Right cardiac atrium (tissue), 5 donors: ENCODE measurements at regions not wholly inside any gene's neighbourhood (a gene's known extent, or its start where the extent isn't known, plus 50 kb on each side); places are given as distances from the start of the nearest gene placed in this dataset.

Experiments used
- ATAC-seq, 2 donors: fragments of 200-7000 bp; cut with Tn5 transposase; one replicate each; pipeline versions ENCODE4 v1.8.0 to v1.9.1; 2020; ENCODE audit warnings: moderate library complexity in 2 of 2, mild to moderate bottlenecking in 1 of 2
- DNase-seq, 3 donors: peaks; one replicate each; pipeline ENCODE4 v3.0.0-alpha.2; 2020
- H3K27ac ChIP-seq: one replicate; pipeline ENCODE4 v1.5.1; 2013; ENCODE audit warnings: mild to moderate bottlenecking, low read length, control low read depth, moderate library complexity
- H3K27me3 ChIP-seq: one replicate; pipeline ENCODE4 v1.6.1; 2013; ENCODE audit not compliant: control insufficient read depth, insufficient read depth
- H3K4me1 ChIP-seq: one replicate; pipeline ENCODE4 v1.6.1; 2013; ENCODE audit warnings: low read length; ENCODE audit not compliant: control insufficient read depth, insufficient read depth
- H3K4me3 ChIP-seq: one replicate; pipeline ENCODE4 v1.5.1; 2013; ENCODE audit warnings: low read length, control low read depth
- H3K9me3 ChIP-seq: one replicate; pipeline ENCODE4 v1.6.1; 2013; ENCODE audit warnings: low read length; ENCODE audit not compliant: control insufficient read depth
- WGBS: extraction: QIAGEN DNeasy Blood & Tissue Kit; methylation state at CpG from one replicate; pipeline ENCODE4 v1.1.7; 2013; 5-methylcytosine and 5-hydroxymethylcytosine counted together
- intact Hi-C, 4 donors: fragments of 100-400 bp; cut with DNase I; formaldehyde crosslinking; loops; one replicate each; pipeline versions ENCODE4 v1.11.0 to v1.14.0; 2022 to 2023
- donor health status: healthy with polysubstance abuse.
- donor health status: DM: no; HTN: yes; CAD: no.
- donor health status: DM: no; HTN: no; CAD: no.
- donor health status: DM: no; HTN: yes; CAD: no; lungs with severe emphysema.
- donor health status: DM: yes; HTN: yes; CAD: no.

GRCh38 chr5:27524515-27524914 lies 486.1 kb upstream of the CDH9 start:
- ATAC-seq (no peak), DNase-seq (no peak)
- no peaks in the 10 kb centered on the region for H3K4me1 ChIP-seq
- H3K4me3 ChIP-seq, result no peak overlapping the region
- no peak overlapping the region for H3K27ac ChIP-seq
- intact Hi-C loops, result no loop called here
- no peaks in the 10 kb centered on the region for H3K27me3 ChIP-seq
- H3K9me3 ChIP-seq, result no peaks in the 10 kb centered on the region

DNA sequence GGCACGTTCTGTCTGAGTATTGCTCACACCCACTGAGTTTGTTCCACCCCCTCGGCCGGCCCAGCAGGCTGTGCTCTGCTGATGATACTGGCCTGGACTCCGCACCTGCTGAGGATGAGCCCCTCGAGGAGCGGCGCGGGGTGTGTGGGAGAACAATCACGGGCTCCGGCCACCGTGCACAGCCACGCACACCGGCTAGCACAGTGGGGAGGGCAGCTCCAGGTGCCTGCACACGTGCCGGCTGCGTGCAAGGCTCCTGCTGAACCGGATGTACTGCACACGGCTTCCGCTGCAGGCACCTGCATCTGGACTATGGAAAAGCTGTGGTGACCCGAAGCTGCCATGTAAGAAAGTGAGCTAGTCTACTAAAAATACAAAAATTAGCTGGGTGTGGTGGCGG lies 485.2 kb upstream of the CDH9 start:
- intact Hi-C loops, result no loop called here
- ATAC-seq (no peak), DNase-seq (peak in 1 of 3 donors; percentile 29)
- H3K9me3 ChIP-seq, result peaks cover 3% of the 10 kb centered on the region
- no peak overlapping the region for H3K27ac ChIP-seq
- H3K4me3 ChIP-seq, result no peak overlapping the region
- WGBS, result 89% methylated on average over 21 of the region's 21 CpGs
- no peaks in the 10 kb centered on the region for H3K27me3 ChIP-seq
- no peaks in the 10 kb centered on the region for H3K4me1 ChIP-seq

GRCh38 chr5:27516437-27516836 lies 478.1 kb upstream of the CDH9 start:
- Histone ChIP-seq H3K9me3 (peaks cover 8% of the 10 kb centered on the region), H3K4me1 (no peaks in the 10 kb centered on the region), H3K27me3 (no peaks in the 10 kb centered on the region), H3K27ac (no peak overlapping the region), H3K4me3 (no peak overlapping the region)
- no peak for ATAC-seq
- 77% methylated on average over 2 of the region's 2 CpGs for WGBS
- no peak for DNase-seq
- intact Hi-C loops, result no loop called here

DNA sequence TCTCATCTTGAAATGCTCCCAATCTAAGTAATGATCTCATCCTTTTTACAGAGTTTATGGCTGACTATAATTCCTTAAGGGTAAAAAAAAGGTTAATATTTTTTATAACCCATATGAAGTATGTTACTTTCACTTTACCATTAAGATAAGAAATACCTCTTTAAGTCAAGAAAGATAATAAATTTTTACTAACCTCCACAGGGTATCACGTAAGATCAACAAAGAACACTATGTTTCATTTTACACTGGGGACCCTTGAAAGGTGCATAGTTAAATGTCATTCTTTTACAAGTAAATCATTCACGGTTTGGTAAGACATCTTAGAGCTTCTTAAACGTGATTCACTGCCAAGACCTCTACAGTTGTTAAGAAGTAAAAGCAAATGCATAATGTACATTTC lies 472.7 kb upstream of the CDH9 start:
- Histone ChIP-seq H3K27ac (no peak overlapping the region), H3K27me3 (no peaks in the 10 kb centered on the region), H3K9me3 (peaks cover 5% of the 10 kb centered on the region), H3K4me3 (no peak overlapping the region), H3K4me1 (no peaks in the 10 kb centered on the region)
- ATAC-seq (no peak), DNase-seq (no peak)
- WGBS, result 48% methylated on average over 3 of the region's 3 CpGs
- intact Hi-C loops, result no loop called here

DNA sequence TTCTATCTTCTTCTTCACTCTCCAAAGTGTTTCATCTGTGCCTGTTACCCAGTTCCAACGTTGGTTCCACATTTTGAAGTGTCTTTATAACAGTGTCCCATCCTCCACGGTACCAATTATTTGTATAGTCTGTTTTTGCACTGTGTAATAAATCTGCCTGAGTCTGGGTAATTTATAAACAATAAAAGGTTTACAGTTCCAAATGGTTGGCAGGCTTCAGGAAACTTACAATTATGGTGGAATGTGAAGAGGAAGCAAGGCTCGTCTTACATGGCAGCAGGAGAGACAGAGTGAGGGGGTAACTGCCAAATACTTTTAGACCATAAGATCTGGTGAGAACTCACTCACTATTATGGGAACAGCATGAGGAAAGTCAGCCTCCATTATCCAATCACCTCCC lies 465.4 kb upstream of the CDH9 start:
- Histone ChIP-seq H3K27ac (no peak overlapping the region), H3K9me3 (peaks cover under 1% of the 10 kb centered on the region), H3K4me1 (no peaks in the 10 kb centered on the region), H3K4me3 (no peak overlapping the region), H3K27me3 (no peaks in the 10 kb centered on the region)
- DNase-seq (no peak), ATAC-seq (no peak)
- 56% methylated on average over 3 of the region's 3 CpGs for WGBS
- intact Hi-C loops, result no loop called here

DNA sequence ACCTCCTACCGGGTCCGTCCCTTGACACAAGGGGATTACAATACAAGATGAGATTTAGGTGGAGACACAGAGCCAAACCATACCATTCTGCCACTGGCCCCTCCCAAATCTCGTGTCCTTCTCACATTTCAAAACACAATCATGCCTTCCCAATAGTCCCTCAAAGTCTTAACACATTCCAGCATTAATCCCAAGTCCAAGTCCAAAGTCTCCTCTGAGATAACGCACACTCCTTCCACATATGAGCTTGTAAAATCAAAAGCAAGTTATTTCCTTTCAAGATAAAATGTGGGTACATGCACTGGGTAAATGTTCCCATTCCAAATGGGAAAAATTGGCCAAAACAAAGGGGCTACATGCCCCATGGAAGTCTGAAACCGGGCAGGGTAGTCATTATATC lies 463.9 kb upstream of the CDH9 start:
- WGBS, result 71% methylated on average over 5 of the region's 5 CpGs
- Histone ChIP-seq H3K27me3 (no peaks in the 10 kb centered on the region), H3K4me1 (no peaks in the 10 kb centered on the region), H3K27ac (no peak overlapping the region), H3K4me3 (no peak overlapping the region), H3K9me3 (no peaks in the 10 kb centered on the region)
- ATAC-seq (no peak), DNase-seq (no peak)
- intact Hi-C loops, result no loop called here

DNA sequence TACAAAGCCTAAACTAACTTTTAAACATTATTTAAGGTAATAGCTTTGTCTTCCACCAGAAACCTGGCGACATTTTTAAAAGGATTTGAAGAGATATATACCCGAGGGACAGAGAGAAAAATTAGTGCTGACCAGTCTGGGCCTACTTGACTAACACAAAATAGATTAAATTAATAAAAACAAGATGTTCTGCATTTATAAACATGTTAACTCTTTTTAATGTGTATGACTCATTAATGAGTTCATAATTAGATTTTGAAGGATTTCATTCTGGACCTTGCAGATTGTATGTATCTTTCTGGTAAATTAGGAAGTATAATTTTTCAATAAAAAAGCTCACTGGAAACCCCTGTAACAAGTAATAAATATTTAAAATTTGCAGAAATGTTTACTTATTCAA lies 459.1 kb upstream of the CDH9 start:
- H3K27ac ChIP-seq, result no peak overlapping the region
- intact Hi-C loops, result no loop called here
- H3K4me3 ChIP-seq, result no peak overlapping the region
- H3K27me3 ChIP-seq, result no peaks in the 10 kb centered on the region
- 72% methylated on average over 2 of the region's 2 CpGs for WGBS
- H3K9me3 ChIP-seq, result no peaks in the 10 kb centered on the region
- no peaks in the 10 kb centered on the region for H3K4me1 ChIP-seq
- ATAC-seq (no peak), DNase-seq (no peak)

- intact Hi-C loops, result no loop called here
These were observed 456.5 kb upstream of the CDH9 start for GRCh38 chr5:27494887-27495286.

DNA sequence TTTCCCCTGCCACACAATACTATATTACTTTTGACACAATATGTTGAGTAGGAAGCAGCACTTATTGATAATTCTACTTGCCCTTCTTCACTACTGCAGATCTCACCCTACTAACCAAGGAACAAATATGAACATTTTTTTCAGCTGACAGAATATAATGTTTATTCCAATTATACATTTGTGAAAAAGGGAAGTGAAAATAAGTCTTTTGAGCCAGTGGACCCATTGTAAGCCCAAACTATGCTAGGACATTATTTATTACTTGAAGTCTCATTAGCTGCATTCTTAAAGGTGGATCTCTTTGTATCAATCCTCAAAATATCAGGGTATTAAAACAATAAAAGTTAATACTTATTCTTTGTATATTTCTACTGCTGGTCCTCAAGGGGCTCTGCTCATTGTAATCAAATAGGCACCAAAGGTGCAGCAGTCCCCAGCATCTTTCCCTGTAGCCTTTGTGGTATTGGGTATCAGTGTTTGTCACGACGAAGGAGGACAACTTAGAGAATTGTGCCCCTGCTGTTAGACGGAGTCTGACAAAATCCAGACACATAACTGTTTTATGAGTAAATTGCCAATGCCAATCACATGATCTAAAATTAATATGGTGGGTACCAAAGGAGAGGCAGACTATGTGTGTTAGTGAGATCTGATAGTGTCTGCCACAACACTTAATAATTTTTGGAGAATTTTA lies 453.5 kb upstream of the CDH9 start:
- no peak for ATAC-seq
- 88% methylated on average over 3 of the region's 3 CpGs for WGBS
- H3K4me1 ChIP-seq, result no peaks in the 10 kb centered on the region

More at GRCh38 chr5:27494887-27495286, 456.5 kb upstream of the CDH9 start:
- no peak for ATAC-seq
- H3K27me3 ChIP-seq, result no peaks in the 10 kb centered on the region
- H3K4me3 ChIP-seq, result no peak overlapping the region
- no peaks in the 10 kb centered on the region for H3K4me1 ChIP-seq
- WGBS, result 84% methylated on average over 2 of the region's 2 CpGs
- H3K27ac ChIP-seq, result no peak overlapping the region
- no peaks in the 10 kb centered on the region for H3K9me3 ChIP-seq
- no peak for DNase-seq

DNA sequence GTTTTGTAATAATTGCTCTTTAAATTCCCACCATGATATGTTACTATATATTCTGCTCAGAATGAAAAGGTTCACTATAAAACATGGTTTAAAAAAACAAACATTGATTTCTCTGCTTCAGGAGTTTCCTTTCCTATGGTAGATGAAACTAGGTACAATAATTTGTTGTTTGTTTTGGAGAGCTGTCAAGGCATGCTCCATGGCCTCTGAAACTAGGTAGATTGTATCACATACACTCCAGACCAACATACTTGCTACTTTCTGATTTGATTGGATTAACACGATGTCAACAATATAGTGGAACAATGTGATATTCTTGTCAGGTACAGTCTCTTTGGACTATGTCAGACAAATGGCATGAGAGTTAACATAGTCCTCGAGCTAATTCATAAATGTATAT lies 452.7 kb upstream of the CDH9 start:
- no peaks in the 10 kb centered on the region for H3K9me3 ChIP-seq
- H3K27me3 ChIP-seq, result no peaks in the 10 kb centered on the region
- no peak overlapping the region for H3K4me3 ChIP-seq
- H3K27ac ChIP-seq, result no peak overlapping the region
- intact Hi-C loops, result no loop called here
- ATAC-seq (no peak), DNase-seq (no peak)
- 78% methylated on average over 2 of the region's 2 CpGs for WGBS
- no peaks in the 10 kb centered on the region for H3K4me1 ChIP-seq

More for the DNA sequence above, 453.5 kb upstream of the CDH9 start:
- intact Hi-C loops, result no loop called here
- no peak overlapping the region for H3K4me3 ChIP-seq
- no peak for DNase-seq
- H3K27ac ChIP-seq, result no peak overlapping the region
- H3K27me3 ChIP-seq, result no peaks in the 10 kb centered on the region
- no peaks in the 10 kb centered on the region for H3K9me3 ChIP-seq

DNA sequence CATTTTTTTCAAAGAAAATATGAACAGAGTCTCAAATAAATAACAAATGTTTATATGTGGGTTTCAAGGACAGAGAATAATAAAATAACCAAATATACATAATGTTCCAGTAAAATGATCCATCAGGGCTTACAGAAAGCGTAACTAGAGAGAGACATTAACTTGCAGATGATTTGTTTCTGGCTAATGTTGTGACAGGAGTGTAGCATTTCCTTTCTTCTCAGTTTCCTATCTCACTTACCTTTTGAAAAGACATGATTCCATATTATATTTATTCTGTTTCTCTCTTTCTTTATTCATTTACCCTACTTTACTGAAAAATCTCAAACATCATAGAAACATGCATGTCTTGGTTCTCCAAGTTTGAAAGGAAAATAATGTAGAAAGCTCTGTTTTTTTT lies 451.3 kb upstream of the CDH9 start:
- H3K4me1 ChIP-seq, result no peaks in the 10 kb centered on the region
- H3K4me3 ChIP-seq, result no peak overlapping the region
- H3K9me3 ChIP-seq, result no peaks in the 10 kb centered on the region
- ATAC-seq (no peak), DNase-seq (no peak)
- intact Hi-C loops, result no loop called here
- 83% methylated on average over 1 of the region's 1 CpG for WGBS
- H3K27me3 ChIP-seq, result no peaks in the 10 kb centered on the region
- no peak overlapping the region for H3K27ac ChIP-seq

DNA sequence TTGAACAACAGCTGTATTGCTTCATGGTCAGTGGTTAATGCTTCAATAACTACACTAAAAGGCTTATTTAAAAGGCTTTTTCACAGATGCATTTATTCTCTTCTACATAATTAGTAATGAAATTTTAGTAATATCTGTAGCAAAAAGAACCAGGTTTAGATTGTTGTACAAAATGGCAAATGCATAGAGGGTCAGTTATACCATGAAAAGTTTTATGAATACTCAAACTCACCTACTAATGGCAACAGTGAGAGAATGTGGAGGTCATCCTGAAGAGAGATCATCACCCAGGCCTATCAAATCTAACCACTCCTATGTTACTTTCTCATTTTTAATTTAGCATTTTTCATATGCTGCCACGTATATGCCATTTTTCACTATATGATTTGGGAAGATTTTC lies 444.3 kb upstream of the CDH9 start:
- ATAC-seq, result no peak
- intact Hi-C loops, result no loop called here
- H3K9me3 ChIP-seq, result no peaks in the 10 kb centered on the region
- no peak overlapping the region for H3K4me3 ChIP-seq
- no peaks in the 10 kb centered on the region for H3K4me1 ChIP-seq
- no peak for DNase-seq
- WGBS, result 29% methylated on average over 1 of the region's 1 CpG
- H3K27me3 ChIP-seq, result no peaks in the 10 kb centered on the region
- H3K27ac ChIP-seq, result no peak overlapping the region
